WERI-Rb-1 (cell line): ENCODE measurements at regions not wholly inside any gene's neighbourhood (a gene's known extent, or its start where the extent isn't known, plus 50 kb on each side); places are given as distances from the start of the nearest gene placed in this dataset.

ENCODE experiments used
- DNase-seq: peaks from one replicate; pipeline ENCODE4 v3.0.0-alpha.2; 2020
- H3K27ac ChIP-seq: fragments of 250-450 bp; sonication (Bioruptor Pico); 2 replicates; pipeline ENCODE4 v1.5.1; 2020; ENCODE audit warnings: mild to moderate bottlenecking, moderate library complexity
- H3K27me3 ChIP-seq: fragments of 250-450 bp; sonication (Bioruptor Pico); 2 replicates; pipeline ENCODE4 v1.5.1; 2021; ENCODE audit warnings: mild to moderate bottlenecking, low read depth, moderate library complexity; ENCODE audit not compliant: insufficient read depth, severe bottlenecking
- H3K36me3 ChIP-seq: fragments of 250-450 bp; sonication (Bioruptor Pico); 2 replicates; pipeline ENCODE4 v1.5.1; 2020; ENCODE audit warnings: mild to moderate bottlenecking, moderate library complexity
- H3K4me3 ChIP-seq: 2 replicates; pipeline ENCODE4 v1.5.1; 2011; ENCODE audit warnings: low read depth, mild to moderate bottlenecking, control low read depth, low read length
- H3K9me3 ChIP-seq: fragments of 250-450 bp; sonication (Bioruptor Pico); 2 replicates; pipeline ENCODE4 v1.5.1; 2021; ENCODE audit warnings: mild to moderate bottlenecking, moderate library complexity; ENCODE audit not compliant: severe bottlenecking
- CTCF ChIP-seq: IDR thresholded peaks from 2 replicates; pipeline ENCODE4 v1.5.1; 2011; ENCODE audit warnings: low read depth, mild to moderate bottlenecking, control low read depth, inconsistent platforms, low read length

GRCh38 chr11:122062763-122063162 is 53.3 kb downstream of the BLID start:
- Histone ChIP-seq H3K27me3 (no peaks in the 10 kb centered on the region), H3K27ac (no peak overlapping the region), H3K9me3 (no peaks in the 10 kb centered on the region), H3K36me3 (no peaks in the 10 kb centered on the region), H3K4me3 (no peak overlapping the region)
- no peak for DNase-seq
- TF ChIP-seq CTCF = no peak

GRCh38 chr11:122059565-122059964 is 56.5 kb downstream of the BLID start:
- H3K27ac ChIP-seq = no peak overlapping the region
- H3K36me3 ChIP-seq = no peaks in the 10 kb centered on the region
- no peak for DNase-seq
- H3K27me3 ChIP-seq = no peaks in the 10 kb centered on the region
- H3K4me3 ChIP-seq = no peak overlapping the region
- no peak for TF ChIP-seq CTCF
- H3K9me3 ChIP-seq = no peaks in the 10 kb centered on the region

- Histone ChIP-seq H3K27me3 (no peaks in the 10 kb centered on the region), H3K27ac (no peak overlapping the region), H3K36me3 (no peaks in the 10 kb centered on the region), H3K4me3 (no peak overlapping the region), H3K9me3 (no peaks in the 10 kb centered on the region)
- DNase-seq = no peak
- no peak for TF ChIP-seq CTCF
Observed at GRCh38 chr11:122050021-122050690, 65.9 kb downstream of the BLID start.

GRCh38 chr11:122048401-122048800 is 67.6 kb downstream of the BLID start:
- no peak overlapping the region for H3K27ac ChIP-seq
- DNase-seq = no peak
- no peak for TF ChIP-seq CTCF
- no peaks in the 10 kb centered on the region for H3K27me3 ChIP-seq
- no peaks in the 10 kb centered on the region for H3K36me3 ChIP-seq
- no peaks in the 10 kb centered on the region for H3K9me3 ChIP-seq
- no peak overlapping the region for H3K4me3 ChIP-seq

- TF ChIP-seq CTCF = no peak
- Histone ChIP-seq H3K9me3 (no peaks in the 10 kb centered on the region), H3K27ac (no peak overlapping the region), H3K4me3 (no peak overlapping the region), H3K27me3 (no peaks in the 10 kb centered on the region), H3K36me3 (no peaks in the 10 kb centered on the region)
- DNase-seq = no peak
Observed at GRCh38 chr11:122046846-122047245, 69.2 kb downstream of the BLID start.

GRCh38 chr11:122046438-122046837 is 69.6 kb downstream of the BLID start:
- Histone ChIP-seq H3K36me3 (no peaks in the 10 kb centered on the region), H3K27ac (no peak overlapping the region), H3K9me3 (no peaks in the 10 kb centered on the region), H3K27me3 (no peaks in the 10 kb centered on the region), H3K4me3 (no peak overlapping the region)
- TF ChIP-seq CTCF = no peak
- no peak for DNase-seq
